Activated gamma-delta T cell treated with anti-CD3 and anti-CD28 coated beads, Interleukin-2, amount 50 U/mL, for 16 hours (primary cell): ENCODE measurements at regions not wholly inside any gene's neighbourhood (a gene's known extent, or its start where the extent isn't known, plus 50 kb on each side); places are given as distances from the start of the nearest gene placed in this dataset.

Experiments
- DNase-seq: peaks from one replicate; pipeline ENCODE4 v3.0.0-alpha.2; 2020; ENCODE audit warnings: low read depth

DNA sequence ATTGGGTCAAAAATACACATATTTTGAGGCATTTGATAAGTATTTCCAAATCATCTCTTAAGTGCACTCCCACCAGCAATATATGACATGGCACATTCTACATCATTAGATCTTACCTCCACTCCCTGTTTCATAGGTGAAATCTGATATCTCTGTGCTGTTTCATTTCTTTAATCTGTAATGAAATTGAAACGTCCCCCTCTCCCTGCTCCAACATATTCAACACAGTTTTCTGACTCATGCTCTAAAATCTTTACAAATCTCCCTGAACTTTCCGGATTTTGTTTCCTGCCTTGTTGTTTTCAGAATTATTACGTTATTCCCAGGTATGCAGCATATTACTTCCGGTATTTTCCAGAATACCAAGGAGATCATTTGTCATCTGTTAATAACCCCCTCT is 66.1 kb upstream of the AKT3 start:
- no peak for DNase-seq

DNA sequence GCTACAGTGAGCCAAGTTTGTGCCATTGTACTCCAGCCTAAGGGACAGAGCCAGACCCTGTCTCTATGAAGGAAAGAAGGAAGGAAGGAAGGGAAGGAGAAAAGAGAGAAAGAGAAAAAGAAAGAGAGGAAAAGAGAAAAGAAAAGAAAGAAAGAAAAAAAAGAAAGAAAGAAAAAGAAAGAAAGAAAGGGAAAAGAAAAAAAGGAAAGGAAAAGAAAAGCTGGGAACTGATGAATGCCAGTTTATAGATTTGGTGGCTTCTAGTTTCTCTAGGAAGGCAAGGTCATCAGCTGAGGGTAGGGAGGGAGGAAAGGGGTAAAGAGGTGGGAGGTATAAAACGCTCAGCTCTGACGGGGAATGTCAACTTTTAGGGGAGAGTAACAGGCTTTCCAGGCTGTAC is 62.3 kb upstream of the AKT3 start:
- no peak for DNase-seq

DNA sequence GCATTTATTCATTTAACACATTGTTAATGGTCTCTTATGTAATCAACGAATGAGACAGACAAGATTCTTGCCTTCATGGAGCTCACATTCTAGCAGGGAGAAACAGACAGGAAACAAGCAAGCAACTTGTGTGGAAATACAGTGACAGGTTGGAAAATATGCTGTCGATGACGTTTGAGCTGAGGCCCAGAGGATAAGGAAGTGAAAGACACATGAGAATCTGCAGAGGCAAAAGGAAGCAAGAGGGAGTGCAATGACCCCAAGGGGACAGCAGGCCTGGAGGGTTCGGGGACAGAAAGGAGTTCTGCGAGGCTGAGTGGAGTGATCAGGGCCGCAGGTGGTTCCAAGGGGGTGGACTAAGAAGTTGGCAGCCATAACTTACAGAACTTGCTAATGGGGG is 60.6 kb upstream of the AKT3 start:
- DNase-seq: no peak

DNA sequence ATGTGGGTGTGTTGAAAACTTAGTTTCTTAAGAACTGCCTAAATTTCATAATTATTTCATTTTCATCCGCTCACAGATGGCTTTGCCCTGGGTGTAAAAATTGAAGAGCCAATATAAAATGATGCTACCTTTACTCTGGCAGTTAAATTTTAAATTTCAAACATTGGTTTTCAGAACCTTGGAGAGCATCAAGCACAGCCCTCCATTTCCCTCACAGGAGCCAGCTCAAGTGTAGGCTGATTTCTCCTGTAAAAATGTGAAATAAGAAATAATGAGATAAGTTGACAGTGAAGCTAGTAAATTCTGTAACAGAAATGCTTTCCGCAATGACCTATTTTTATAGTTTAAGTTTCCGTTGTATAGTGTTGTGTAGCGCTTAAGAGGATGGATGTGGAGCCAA is 53.9 kb upstream of the AKT3 start:
- no peak for DNase-seq

DNA sequence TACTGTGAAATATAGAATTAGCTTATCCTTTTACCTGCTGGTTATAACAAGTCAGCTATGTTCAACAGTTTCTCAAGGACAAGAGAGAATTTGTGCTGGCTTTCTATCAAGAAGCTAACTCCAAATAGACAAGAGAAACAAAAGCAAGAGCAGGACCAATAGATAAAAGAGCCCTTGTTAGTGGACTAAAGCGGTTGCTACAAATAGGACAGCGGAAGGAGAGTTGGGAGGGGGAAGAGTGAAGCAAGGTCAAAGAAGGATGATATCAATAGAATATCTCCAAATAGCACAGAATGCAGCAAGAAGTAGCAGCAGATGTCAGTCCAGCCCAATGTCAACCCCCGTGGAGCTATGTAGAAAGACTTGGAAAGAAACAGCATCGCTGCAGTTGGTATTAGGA is 53.0 kb upstream of the AKT3 start:
- DNase-seq: no peak

DNA sequence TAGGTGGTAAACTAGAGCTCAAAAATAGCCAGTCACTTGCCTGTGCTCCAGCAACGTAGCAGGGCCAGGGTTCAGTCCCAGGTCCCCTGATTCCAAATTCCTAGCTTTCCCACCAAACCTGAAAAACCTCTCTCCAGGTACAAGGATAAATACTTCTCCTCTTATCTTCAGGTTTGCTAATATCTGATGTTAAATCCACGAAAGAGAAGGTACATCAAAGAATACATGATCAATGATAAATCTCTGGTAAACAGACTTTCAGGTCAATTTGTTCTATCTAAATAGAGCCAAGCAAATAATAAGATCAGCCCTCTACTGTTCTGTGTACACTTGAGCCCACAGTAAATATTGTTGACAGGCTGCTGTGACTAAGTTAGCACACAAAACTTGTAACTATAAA is 52.1 kb upstream of the AKT3 start:
- no peak for DNase-seq
